ENCODE measurements at regions not wholly inside any gene's neighbourhood (a gene's known extent, or its start where the extent isn't known, plus 50 kb on each side); places are given as distances from the start of the nearest gene placed in this dataset.
"Not testable (repeated sequence)": the region's sequence is repeated elsewhere in the genome, so short reads cannot be mapped to it uniquely, and the experiment has no call there.

DNA sequence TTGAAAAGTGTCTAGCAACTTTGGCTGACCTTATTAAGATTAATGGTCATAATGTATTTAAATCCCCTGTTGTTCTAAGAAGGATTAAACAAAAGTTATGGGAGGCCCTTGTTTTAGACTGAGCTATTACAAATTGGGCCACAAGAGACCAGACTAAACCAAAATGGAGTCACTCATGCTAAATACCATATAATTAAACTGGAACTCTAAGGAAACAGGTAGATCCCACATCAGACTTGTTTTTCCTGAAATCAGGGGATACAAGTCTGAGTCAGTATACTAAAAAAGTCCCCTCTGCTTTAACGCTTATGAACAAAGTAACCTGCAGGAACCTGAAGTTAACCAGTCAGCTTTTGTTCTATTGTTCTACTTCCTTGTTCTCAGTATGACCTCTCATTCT is 305.9 kb upstream of the SGCG start:
- no peak for DNase-seq (ENCODE audit: low spot score)

DNA sequence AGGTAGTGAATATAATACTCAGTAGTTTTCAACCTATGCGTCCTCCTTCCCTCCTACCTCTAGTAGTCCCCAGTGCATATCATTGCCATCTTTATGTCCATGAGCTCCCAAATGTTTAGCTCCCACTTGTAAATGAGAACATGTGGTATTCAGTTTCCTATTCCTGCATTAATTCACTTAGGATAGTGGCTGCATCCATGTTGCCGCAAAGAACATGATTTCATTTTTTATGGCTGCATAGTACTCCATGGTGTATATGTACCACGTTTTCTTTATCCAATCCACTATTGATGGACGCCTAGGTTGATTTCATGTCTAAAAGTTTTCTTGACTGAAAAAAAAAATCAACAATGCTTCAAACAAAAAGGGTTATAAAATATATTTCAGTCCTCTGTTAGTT is 303.4 kb upstream of the SGCG start:
- no peak for DNase-seq (ENCODE audit: low spot score)

DNA sequence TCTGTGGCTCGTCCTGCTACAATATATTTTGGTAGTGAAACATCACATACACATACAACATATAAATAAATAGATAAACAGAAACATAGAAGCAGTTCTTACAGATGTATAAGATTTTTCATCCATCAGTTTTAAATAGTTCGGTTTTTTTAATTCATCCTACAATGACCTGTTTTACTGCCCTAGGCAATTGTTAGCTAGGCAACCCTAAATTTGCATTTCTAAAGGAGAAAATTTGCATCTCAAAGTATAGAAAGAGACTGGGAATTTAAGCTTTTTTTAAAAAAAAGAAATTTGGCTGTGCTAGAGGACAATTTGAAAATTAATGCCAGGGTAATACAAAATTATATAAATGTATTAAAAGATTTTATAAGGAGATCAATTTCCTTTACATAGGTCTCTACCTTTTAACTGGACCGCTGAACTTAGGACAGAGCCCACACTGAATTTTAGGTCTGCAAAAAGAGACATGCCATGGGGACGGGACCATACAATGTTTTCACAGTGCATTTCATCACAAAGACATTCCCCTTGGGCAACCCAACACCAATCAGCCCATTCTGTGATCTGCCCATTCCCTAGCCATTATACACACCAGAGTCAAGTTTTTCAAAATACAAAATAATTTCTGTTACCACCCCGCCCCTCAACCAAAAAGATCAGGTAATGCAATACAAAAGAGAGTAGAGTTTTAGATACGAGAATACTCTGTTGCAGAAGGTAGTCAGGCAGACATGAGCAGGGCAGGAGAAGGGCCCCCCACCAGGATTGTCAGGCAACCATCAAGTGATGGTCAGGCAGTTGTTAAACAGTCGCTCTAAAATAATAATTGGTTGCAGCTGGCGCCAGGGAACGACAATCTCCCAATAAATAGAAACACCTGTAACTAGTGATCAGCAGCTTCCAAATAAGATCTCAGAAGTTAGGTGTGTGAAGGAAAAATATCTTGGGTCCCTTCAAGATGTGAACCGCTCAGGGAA is 299.7 kb upstream of the SGCG start:
- DNase-seq (ENCODE audit: low spot score): no peak

DNA sequence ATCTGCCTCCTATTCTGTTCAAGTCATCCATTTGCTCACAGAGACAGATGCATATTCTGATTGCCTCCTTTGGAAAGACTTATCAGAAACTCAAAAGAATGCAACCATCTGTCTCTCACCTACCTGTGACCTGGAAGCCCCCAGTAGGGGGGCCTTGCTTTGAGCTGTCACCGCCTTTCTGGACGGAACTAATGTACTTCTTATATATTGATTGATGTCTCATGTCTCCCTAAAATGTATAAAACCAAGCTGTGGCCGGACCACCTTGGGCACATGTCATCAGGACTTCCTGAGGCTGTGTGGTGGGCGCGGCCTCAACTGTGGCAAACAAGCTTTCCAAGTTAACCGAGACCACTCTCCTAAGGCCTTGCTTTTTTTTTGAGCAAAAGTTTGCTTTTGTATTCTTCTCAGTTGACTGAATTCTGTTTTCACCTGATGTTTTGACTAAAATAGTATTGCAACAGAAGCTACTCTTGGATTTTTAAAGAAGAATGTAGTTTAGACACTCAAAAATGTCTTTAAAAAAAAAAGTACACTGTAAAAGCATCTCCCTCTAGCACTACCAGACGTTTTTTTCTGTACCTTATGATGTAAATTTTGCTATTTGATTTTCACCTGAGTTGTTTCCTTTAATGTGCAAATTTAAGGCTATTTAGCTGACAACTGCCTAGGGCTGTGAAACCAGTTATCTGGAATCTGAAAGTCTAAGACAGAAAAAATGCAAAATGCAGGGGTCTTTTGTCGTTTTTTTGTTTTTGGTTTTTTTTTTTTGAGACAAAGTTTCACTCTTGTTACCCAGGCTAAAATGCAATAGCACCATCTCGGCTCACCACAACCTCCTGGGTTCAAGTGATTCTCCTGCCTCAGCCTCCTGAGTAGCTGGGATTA is 298.8 kb upstream of the SGCG start:
- DNase-seq (ENCODE audit: low spot score): not testable (repeated sequence)

DNA sequence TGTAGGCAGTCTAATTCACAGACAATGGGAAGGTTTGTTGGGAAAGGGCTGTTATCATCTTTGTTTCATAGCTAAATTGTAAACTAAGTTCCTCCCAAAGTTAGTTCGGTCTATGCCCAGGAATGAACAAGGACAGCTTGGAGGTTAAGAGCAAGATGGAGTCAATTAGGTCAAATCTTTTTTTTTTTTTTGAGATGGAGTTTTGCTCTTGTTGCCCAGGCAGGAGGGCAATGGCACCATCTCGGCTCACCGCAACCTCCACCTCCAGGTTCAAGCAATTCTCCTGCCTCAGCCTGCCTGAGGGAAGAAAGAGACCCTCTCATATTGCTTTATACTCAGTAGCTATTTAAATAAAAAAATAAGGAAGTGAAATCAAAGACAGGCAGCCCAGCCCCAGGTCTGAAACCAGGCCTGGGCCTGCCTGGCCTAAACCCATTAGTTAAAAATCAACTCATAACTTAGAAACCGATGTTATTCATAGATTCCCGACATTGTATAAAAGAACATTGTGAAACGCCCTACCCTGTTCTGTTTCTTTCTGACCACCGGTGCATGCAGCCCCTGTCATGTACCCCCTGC is 297.4 kb upstream of the SGCG start:
- no peak for DNase-seq (ENCODE audit: low spot score)

DNA sequence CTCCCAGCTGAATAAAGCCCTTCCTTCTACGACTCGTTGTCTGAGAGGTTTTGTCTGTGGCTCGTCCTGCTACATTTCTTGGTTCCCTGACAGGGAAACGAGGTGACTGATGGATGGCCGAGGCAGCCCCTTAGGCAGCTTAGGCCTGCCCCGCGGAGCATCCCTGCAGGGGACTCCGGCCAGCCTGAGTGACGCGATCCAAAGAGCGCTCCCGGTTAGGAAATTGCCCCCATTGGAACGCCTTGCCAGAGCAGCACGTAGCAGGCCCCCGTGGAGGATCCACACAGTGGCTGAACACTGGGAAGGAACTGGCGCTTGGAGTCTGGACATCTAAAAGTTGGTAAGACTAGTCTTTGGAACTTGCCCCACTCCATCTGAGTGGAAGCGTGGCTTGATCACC is 296.8 kb upstream of the SGCG start:
- no peak for DNase-seq (ENCODE audit: low spot score)

DNA sequence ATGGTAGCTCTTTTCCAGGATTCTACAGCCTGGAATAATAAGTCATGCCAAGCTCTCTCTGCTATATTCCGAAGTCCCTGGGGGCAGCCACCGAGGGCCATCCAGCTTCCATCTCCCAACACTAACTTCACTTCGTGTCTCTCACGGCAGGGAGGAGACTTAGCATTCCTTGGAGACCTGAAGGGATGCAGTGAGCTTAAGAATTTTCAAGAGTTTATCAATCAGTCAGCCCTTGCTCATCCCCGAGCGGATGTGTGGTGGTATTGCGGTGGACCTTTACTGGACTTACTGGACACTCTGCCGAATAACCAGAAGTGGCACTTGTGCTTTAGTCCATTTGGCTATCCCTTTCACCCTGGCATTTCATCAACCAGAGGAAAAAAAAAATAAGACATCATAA is 294.7 kb upstream of the SGCG start:
- DNase-seq (ENCODE audit: low spot score): not testable (repeated sequence)

DNA sequence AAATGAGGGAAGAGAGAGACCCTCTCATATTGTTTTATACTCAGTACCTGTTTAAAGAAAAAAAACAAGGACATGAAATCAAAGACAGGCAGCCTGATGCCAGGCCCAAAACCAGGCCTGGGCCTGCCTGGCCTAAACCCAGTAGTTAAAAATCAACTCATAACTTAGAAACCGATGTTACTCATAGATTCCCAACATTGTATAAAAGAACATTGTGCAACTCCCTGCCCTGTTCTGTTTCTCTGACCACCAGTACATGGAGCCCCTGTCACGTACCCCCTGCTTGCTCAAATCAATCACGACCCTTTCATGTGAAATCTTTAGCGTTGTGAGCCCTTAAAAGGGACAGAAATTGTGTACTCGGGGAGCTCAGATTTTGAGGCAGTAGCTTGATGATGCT is 291.4 kb upstream of the SGCG start:
- DNase-seq (ENCODE audit: low spot score): not testable (repeated sequence)

DNA sequence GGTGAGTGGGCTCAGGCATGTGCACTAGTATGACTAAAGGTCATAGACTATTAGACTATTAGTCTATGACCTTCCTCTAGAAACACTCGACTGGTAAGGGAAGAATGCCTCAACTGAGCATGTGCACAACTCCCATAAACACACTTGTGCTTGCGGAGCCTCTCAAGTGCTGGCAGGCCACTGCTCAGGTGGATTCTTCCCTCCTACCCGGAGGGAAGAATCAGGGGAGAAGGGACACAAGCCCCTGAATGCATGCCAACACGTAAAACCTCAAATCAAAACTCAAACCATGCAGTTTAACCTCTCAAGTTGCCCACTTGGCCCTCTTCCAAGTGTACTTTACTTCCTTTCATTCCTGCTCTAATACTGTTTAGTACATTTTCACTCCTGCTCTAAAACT is 287.6 kb upstream of the SGCG start:
- no peak for DNase-seq (ENCODE audit: low spot score)

DNA sequence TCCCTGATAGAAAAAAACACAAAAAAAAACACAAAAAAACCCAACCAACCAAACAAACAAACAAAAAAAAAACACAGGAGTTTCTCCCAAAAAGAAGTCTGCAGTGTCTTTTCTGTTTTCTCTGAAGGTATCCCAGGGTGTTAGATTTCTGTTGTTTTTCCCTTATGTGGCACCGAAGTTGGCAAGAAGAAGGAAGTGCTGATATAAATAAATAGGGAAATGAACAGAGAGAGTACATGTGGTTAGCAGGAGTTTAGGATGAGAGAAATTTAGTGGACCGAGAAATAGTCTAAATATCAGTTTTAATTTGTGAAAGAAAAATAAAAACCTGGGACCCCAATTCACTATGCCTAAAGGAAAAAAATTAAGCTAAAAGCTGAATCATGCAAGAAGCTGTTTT is 287.0 kb upstream of the SGCG start:
- no peak for DNase-seq (ENCODE audit: low spot score)

DNA sequence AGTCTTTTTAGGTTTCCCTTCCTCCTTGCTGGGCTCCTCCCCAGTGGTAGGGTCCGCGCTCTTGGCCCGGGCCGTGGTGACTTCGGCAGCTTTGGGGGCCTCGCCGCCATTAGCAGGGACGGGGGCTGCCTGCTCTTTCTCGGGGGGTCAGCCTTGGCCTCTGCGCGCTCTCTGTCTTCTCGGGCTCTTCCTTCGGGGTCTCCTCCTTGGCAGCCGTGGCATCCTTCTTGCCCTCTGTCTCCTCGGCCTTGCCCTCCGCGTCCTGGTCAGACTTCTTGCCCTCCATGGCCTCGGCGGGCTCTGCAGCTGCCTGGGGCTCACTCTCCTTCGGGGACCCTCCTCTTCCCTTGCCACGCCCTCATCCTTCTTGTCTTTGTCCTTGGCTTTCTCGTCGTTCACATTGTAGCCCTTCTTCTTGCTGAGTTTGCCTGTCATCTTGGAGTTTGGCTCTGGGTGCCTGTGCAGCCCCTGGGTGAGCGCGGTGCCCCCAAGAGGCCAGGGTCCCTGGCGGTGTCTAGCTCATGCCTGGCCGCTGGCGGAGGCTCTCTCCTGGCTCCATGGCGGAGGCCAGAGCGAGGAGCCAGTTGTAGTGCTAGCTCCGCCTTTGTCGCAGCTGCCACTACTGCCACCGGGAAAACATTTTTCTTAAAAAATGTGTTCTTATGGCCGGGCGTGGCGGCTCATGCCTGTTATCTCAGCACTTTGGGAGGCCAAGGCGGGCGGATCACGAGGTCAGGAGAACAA is 283.0 kb upstream of the SGCG start:
- DNase-seq (ENCODE audit: low spot score): no peak

DNA sequence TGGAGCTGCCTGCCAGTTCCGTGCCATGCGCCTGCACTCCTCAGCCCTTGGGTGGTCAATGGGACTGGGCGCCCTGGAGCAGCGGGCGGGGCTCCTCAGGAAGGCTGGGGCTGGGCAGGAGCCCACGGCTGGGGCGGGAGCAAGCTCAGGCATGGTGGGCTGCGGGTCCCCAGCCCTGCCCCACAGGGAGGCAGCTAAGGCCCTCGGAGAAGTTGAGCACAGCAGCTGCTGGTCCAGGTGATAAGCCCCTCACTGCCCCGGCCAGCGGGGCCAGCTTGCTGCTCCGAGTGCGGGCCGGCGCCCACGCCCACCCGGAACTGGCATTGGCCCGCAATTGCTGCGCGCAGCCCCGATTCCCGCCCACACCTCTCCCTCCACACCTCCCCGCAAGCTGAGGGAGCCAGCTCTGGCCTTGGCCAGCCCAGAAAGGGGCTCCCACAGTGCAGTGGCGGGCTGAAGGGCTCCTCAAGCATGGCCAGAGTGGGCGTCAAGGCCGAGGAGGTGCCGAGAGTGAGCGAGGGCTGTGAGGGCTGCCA is 280.3 kb upstream of the SGCG start:
- not testable (repeated sequence) for DNase-seq (ENCODE audit: low spot score)

DNA sequence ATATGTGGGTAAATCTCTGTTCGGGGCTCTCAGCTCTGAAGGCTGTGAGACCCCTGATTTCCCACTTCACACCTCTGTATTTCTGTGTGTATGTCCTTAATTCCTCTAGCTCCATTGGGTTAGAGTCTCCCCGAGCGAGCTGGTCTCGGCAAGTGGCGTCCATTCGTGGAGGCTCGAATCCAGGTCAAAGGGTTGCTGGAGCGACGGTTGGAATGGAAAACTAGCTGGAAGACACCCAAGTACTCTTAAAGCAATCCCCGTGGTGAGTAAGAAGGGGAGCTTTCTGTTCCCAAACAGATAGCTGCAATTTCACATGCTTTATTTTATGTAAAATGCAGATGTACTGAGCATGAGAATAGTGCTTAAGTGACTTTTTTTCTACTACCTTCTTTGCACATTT is 277.5 kb upstream of the SGCG start:
- no peak for DNase-seq (ENCODE audit: low spot score)

DNA sequence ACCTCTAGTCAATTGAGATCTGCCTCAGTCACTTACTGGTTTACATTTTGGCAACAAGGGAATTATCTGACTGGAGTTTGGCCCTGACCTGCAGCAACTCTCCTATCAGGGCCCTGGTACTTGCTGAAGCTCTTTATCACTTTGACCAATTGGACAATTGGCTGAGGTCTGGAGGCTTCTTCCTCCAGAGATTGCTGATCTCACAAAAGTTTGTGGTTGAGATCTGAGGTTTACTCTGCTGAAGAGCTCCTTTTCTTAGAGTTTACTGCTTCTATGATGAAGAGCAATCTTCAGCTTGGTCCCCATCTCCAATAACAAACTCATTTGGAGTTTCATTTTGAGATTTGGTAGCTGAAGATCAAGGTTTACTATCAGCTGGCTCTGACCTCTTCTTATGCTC is 276.9 kb upstream of the SGCG start:
- DNase-seq (ENCODE audit: low spot score): no peak

DNA sequence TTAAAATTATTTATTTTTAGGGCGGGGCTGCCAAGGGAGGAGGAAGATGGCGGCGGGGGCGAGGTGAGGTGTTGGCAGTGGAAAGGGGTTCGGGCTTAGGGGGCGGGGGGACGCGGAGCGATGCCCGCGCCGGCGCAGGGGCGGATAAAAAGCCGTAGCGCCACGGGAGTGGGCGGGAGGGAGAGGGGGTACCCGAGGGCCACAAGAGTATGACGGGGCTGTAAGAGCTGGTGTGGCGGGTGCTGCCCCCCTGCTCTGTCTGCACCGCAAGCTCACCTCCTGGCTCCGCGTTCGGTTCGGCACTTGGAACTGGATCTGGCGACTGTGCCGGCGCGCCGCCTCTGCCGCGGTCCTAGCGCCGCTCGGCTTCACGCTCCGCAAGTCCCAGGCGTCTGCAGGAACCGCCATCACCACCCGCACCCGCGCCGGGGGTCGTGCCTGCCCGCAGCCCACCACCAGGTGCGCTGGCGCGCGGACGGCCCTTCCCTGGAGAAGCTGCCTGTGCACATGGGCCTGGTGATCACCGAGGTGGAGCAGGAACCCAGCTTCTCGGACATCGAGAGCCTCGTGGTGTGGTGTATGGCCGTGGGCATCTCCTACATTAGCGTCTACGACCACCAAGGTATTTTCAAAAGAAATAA is 265.2 kb upstream of the SGCG start:
- no peak for DNase-seq (ENCODE audit: low spot score)

DNA sequence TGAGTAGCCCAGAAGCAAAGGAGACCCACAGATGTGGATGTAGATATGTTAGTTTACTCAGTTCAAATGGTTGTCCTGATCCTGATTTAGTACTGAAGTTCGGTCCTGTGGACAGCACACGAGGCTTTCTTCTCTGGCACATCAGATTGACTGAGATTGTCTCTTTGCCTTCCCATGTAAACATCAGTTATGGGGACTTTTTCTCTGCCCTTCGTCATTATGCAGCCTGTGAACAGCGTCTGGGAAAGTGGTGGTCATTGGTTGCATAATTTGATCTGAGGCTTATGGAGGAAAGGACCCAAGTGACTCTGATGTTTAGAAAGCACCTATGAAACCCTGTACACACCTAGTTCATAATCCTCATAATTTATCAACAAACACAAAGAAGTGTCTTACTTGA is 264.5 kb upstream of the SGCG start:
- not testable (repeated sequence) for DNase-seq (ENCODE audit: low spot score)

DNA sequence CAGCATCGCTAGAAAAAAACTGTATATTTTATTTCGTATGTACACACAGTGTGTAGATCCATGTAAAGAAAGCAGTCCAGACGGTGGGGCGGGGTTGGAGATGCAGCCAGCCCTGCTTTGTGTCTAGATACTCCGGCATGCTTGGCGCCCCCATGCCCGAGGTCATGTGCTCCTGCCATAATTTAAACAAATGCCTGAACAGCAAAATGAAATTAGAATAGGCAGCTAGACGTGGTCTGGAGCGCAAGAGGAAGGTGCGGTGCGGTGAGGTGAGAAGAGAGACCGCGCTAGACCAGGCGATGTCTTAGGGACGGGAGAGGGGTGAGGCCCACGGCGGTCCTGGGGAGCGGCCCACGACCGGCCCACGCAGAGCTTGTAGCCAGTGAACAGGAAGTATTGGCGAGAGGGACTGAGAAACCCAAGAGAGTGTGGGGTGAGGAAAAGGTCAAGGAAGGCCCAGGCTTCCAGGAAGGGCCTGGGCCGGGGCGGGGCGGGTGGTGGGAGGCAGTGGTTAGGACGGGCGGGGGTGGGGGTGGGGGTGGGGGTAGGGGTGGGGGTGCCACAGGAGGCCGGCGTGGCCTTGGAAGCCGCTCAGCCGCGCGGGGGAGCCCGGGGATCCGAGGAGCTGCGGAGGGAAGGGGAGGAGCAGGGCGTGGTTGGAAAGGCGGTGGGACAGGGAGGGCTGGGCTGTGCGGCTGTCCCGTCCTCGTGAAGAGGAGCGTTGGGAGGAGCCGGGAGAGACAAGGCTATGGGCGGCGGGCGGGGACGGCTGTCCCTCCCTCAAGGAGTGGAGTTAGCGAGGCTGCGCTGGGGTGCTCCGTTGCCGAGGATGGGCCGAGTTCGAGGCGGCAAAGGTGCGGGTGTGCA is 254.7 kb upstream of the SGCG start:
- DNase-seq (ENCODE audit: low spot score): no peak

DNA sequence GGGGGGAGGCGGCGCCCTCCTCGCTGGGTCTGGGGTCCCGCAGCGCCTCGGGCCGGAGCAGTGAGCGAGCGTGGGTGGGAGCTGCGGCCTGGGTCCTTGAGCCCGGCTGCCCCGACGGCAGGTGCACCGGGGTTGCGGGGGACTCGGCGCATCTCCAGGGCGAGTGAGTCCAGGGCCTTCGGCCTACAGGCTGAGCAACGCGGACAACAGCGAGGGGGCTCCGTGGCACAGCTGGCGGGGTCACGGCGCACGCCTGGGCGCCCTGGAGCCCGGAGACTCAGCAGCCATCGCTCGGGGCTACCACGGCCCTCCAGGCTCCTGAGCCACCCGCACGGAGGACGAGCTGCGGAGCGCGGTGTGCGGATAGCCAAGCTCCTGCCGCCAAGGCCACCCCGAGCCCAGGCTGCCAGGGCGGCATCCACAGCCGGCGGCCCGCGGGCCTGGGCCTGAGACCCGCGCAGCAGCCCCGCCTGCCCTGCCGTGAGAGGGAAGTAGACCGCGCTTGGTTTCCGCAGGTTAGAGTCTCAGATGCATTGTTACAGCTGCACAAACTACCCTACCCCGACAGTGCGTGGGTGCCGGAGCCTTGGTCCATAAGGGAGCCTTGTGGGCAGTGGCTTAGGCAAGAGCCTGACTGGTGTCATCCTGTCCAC is 253.9 kb upstream of the SGCG start:
- no peak for DNase-seq (ENCODE audit: low spot score)

DNA sequence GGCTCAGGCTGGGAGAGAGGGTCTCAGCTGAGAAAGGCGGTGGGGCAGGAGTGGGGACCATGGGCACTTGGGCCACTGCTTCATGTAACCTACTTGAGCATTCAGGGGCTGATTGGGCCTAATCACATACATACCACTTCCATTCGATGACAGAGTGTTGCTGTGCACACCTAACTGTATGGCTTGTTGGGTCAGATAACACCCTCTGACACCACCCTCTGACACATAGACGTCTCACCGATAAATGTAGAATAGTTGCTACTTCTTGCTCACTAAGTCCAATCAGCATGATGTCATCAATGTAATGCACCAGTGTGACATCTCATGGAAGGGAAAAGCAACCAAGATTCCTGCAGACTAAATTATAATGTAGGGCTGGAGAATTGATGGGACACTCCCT is 252.9 kb upstream of the SGCG start:
- DNase-seq (ENCODE audit: low spot score): not testable (repeated sequence)

Measured in mesenteric fat pad (tissue), 1 donor.